ENCODE measurements at regions not wholly inside any gene's neighbourhood (a gene's known extent, or its start where the extent isn't known, plus 50 kb on each side); places are given as distances from the start of the nearest gene placed in this dataset.
A peak's percentile ranks its signal among the peaks of the same experiment; 100 is the strongest.

- Histone ChIP-seq H3K27ac (peak overlapping the region in 8 of 21 experiments; percentile 4 to 68 (median 42)), H3K4me3 (no peak overlapping the region)
Measured at GRCh38 chr3:153293265-153293664, 131.2 kb downstream of the RAP2B start.

GRCh38 chr3:153295901-153296300 lies 133.9 kb downstream of the RAP2B start:
- Histone ChIP-seq H3K27ac (peak overlapping the region in 1 of 21 experiments; percentile 1), H3K4me3 (no peak overlapping the region)

GRCh38 chr3:153305189-153305588 lies 143.2 kb downstream of the RAP2B start:
- H3K27ac ChIP-seq = no peak overlapping the region

GRCh38 chr3:153311541-153311940 lies 149.5 kb downstream of the RAP2B start:
- H3K4me3 ChIP-seq = no peak overlapping the region
- H3K27ac ChIP-seq = no peak overlapping the region

More at GRCh38 chr3:153305189-153305588, 143.2 kb downstream of the RAP2B start:
- no peak overlapping the region for H3K4me3 ChIP-seq

GRCh38 chr3:153313302-153313965 lies 151.4 kb downstream of the RAP2B start:
- peak overlapping the region in 4 of 21 experiments; percentile 14 to 49 (median 30) for H3K27ac ChIP-seq
- no peak overlapping the region for H3K4me3 ChIP-seq

GRCh38 chr3:153314038-153314437 lies 152.0 kb downstream of the RAP2B start:
- peak overlapping the region in 5 of 21 experiments; percentile 14 to 49 (median 39) for H3K27ac ChIP-seq
- H3K4me3 ChIP-seq = no peak overlapping the region

GRCh38 chr3:153315781-153316180 lies 153.8 kb downstream of the RAP2B start:
- Histone ChIP-seq H3K4me3 (no peak overlapping the region), H3K27ac (peak overlapping the region in 1 of 21 experiments; percentile 5)

GRCh38 chr3:153319705-153320554 lies 157.9 kb downstream of the RAP2B start:
- Histone ChIP-seq H3K4me3 (no peak overlapping the region), H3K27ac (peak overlapping the region in 9 of 21 experiments; percentile 0 to 66 (median 34))

GRCh38 chr3:153320585-153321128 lies 158.6 kb downstream of the RAP2B start:
- peak overlapping the region in 9 of 21 experiments; percentile 0 to 62 (median 24) for H3K27ac ChIP-seq
- H3K4me3 ChIP-seq = no peak overlapping the region

- no peak overlapping the region for H3K4me3 ChIP-seq
- H3K27ac ChIP-seq = no peak overlapping the region
Measured at GRCh38 chr3:153328690-153329089, 166.7 kb downstream of the RAP2B start.

GRCh38 chr3:153330901-153331300 lies 168.9 kb downstream of the RAP2B start:
- no peak overlapping the region for H3K4me3 ChIP-seq
- no peak overlapping the region for H3K27ac ChIP-seq

- H3K27ac ChIP-seq = no peak overlapping the region
- no peak overlapping the region for H3K4me3 ChIP-seq
Measured at GRCh38 chr3:153331676-153332075, 169.7 kb downstream of the RAP2B start.

- Histone ChIP-seq H3K27ac (no peak overlapping the region), H3K4me3 (no peak overlapping the region)
Measured at GRCh38 chr3:153334558-153334957, 172.5 kb downstream of the RAP2B start.

GRCh38 chr3:153337369-153337768 lies 175.3 kb downstream of the RAP2B start:
- Histone ChIP-seq H3K27ac (no peak overlapping the region), H3K4me3 (no peak overlapping the region)

- Histone ChIP-seq H3K27ac (peak overlapping the region in 3 of 21 experiments; percentile 49 to 54 (median 52)), H3K4me3 (no peak overlapping the region)
Measured at GRCh38 chr3:153338487-153338886, 176.5 kb downstream of the RAP2B start.

- no peak overlapping the region for H3K4me3 ChIP-seq
Measured at GRCh38 chr3:153339065-153339464, 177.0 kb downstream of the RAP2B start.

GRCh38 chr3:153343988-153344782 lies 182.2 kb downstream of the RAP2B start:
- Histone ChIP-seq H3K27ac (peak overlapping the region in 1 of 21 experiments; percentile 9), H3K4me3 (no peak overlapping the region)

More at GRCh38 chr3:153339065-153339464, 177.0 kb downstream of the RAP2B start:
- peak overlapping the region in 3 of 21 experiments; percentile 47 to 54 (median 52) for H3K27ac ChIP-seq

GRCh38 chr3:153348457-153349107 lies 186.6 kb downstream of the RAP2B start:
- Histone ChIP-seq H3K27ac (no peak overlapping the region), H3K4me3 (no peak overlapping the region)

- Histone ChIP-seq H3K27ac (no peak overlapping the region), H3K4me3 (no peak overlapping the region)
Measured at GRCh38 chr3:153349108-153349499, 187.1 kb downstream of the RAP2B start.
